Vagina (tissue), 2 donors: ENCODE measurements at regions not wholly inside any gene's neighbourhood (a gene's known extent, or its start where the extent isn't known, plus 50 kb on each side); places are given as distances from the start of the nearest gene placed in this dataset.

Experiments
- CTCF ChIP-seq, 3 experiments: fragments of 450-650 bp in 2 of 3; fragments of 200-600 bp in 1 of 3; sonication (generic) in 1 of 3; IDR thresholded peaks; one replicate each; pipeline ENCODE4 v1.5.1; 2017 to 2019; ENCODE audit warnings: antibody characterized with exemption in 3 of 3, mild to moderate bottlenecking in 2 of 3, moderate library complexity in 2 of 3
- POLR2A ChIP-seq, 2 donors: fragments of 450-650 bp; IDR thresholded peaks; one replicate each; pipeline ENCODE4 v1.6.1; 2017; ENCODE audit warnings: antibody characterized with exemption in 2 of 2, mild to moderate bottlenecking in 2 of 2, moderate library complexity in 2 of 2

- no peak for TF ChIP-seq CTCF (IDR thresholded peaks at IDR 0.05)
- no peak for TF ChIP-seq POLR2A (IDR thresholded peaks at IDR 0.05)
These were observed 122.3 kb upstream of the PMEPA1 start for GRCh38 chr20:57831993-57832585.
